Inferior parietal cortex (tissue), 1 donor: ENCODE measurements at regions not wholly inside any gene's neighbourhood (a gene's known extent, or its start where the extent isn't known, plus 50 kb on each side); places are given as distances from the start of the nearest gene placed in this dataset.

Experiments used
- DNase-seq: peaks from one replicate; pipeline ENCODE4 v3.0.0-alpha.2; 2016; ENCODE audit errors: extremely low spot score

DNA sequence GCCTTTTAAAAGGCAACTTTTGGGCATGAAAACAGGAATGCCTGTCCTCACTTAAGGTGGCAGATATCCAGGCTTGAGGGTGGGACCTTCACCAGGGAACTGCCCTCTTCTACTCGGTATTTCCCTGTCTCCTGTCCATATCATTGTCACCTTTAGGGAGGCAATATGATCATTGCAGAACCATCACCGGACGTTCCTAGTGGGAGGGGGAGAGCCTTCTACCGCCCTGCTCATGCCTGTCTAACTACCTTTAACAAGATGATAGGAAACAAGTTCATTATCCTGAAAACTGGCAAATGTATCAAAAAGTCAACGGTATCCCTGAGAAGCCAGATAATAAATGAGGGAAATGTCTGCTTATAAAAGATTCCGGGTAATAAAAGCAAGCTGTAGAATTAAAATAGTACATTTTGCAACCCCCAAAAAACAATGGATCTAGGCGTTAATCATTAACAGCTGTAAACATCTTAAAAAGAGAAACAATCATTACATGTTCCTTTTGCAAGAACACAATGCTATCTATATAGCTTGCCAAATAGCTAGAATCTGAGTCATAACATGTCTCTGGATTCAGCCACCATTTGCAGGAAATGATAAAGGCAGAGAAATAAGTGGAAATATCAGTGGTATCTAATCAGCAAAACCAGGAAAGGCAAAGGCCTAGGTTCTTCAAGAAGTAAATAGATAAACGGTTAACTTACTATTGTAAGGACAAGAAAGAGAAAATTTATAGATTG is 852.9 kb upstream of the ADGRL4 start:
- no peak for DNase-seq

DNA sequence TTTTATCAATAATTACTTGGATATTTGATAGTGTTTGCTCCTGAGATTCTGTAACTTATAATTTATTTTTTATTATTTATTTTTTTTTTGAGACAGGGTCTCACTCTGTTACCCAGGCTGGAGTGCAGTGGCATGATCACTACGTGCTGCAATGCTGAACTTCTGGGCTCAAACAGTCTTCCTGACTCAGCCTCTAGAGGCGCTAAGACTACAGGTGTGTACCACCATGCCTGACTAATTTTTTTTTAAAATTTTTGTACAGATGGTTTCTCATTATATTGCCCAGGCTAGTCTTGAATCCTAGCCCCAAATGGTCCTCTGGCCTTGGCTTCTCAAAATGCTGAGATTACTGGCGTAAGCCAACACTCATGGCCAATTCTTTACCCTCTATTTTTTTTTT is 845.5 kb upstream of the ADGRL4 start:
- no peak for DNase-seq

DNA sequence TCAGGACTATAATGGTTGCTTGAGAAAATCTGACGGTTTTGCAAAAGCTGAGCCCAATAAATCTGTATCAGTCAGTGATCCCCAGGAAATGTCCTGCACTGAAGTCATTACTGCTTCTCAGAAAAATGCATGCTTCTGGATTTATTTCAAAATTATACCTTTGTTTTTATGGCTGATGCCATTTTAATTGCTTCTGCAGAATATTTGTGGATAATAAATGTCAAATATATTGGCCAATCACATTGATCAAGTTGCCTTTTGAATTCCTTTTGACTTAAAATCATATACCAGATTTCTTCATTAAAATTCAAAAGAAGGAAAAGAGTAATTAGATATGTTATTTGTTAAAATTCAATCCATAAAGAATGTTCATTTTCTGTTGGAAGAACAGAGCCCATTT is 842.9 kb upstream of the ADGRL4 start:
- no peak for DNase-seq

DNA sequence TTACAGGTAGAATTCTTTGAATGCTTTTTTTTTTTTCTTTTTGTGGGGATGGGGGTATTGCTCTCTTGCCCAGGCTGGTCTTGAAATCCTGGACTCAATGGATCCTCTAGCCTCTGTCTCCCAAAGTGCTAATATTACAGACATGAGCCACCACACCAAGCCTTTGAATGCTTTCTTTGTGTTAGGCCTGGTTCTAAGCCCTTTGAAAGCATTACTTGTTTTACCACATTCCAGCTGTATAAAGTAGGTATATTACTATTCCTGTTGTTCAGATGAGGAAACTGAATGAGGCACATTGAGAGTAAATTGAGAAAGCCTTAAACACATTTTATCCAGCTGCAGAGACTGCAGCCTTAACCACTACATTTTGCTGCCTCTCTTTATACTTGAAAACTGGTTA is 841.8 kb upstream of the ADGRL4 start:
- no peak for DNase-seq

GRCh38 chr1:79847700-79848099 is 841.2 kb upstream of the ADGRL4 start:
- no peak for DNase-seq

DNA sequence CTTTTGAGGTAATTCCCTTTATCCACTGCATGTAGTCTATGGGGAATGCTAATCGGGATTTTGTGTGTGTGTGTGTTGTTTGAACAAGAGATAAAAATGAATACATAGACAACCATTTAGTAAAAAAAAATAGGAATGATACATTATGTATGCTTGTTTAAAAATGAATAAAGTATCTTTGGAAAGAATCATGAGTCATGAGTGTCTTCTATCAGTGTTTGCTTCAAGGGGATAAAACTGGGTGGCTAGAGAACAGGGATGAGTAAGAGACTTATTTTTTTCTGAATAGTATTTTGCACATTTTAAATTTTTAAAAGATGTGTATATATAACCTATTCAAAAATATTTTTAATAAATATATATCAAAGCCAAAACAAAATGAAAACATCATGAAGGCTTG is 839.4 kb upstream of the ADGRL4 start:
- no peak for DNase-seq

- DNase-seq = no peak
Observed at GRCh38 chr1:79842811-79843210, 836.3 kb upstream of the ADGRL4 start.

GRCh38 chr1:79839882-79840281 is 833.4 kb upstream of the ADGRL4 start:
- no peak for DNase-seq

DNA sequence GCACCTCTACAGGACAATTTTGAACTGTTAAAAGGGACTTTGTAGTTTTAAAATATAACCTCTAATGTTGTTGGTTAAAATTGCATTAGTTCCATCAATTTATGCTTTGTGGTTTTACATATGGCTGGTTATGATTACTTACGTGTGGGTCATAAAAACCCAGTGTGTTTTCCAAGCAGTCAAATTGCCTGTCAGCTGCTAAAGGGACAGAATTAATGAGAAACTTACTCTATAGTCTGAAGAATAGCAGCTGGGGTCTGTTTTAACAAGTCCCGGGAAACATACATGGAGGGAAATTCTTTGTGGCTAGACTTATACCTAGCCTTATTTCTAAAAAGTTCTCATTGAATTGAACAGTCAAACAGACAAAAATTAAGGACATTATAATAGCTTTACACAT is 820.9 kb upstream of the ADGRL4 start:
- DNase-seq = no peak

GRCh38 chr1:79825551-79825950 is 819.0 kb upstream of the ADGRL4 start:
- no peak for DNase-seq

GRCh38 chr1:79822053-79822452 is 815.5 kb upstream of the ADGRL4 start:
- DNase-seq = no peak

GRCh38 chr1:79819140-79819539 is 812.6 kb upstream of the ADGRL4 start:
- no peak for DNase-seq

GRCh38 chr1:79817031-79817560 is 810.6 kb upstream of the ADGRL4 start:
- DNase-seq = no peak

DNA sequence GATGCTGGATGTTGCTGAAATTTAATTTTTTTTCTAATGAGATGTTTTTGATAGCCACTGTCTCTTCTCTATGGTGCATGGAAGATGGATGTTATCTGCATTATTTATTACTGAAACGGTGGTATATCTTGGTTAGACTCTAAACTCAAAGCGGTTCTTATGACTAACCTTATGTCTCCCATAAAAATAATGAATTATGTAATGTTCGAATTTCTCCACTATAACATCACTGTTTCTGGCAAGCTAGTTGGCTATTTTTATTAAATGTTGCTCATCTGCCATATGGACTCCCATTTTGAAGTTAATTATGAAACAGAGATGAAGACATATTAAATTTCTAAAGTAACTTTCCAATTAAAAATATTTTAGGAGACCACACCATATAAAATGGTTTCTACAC is 808.6 kb upstream of the ADGRL4 start:
- peak; percentile 48 for DNase-seq

DNA sequence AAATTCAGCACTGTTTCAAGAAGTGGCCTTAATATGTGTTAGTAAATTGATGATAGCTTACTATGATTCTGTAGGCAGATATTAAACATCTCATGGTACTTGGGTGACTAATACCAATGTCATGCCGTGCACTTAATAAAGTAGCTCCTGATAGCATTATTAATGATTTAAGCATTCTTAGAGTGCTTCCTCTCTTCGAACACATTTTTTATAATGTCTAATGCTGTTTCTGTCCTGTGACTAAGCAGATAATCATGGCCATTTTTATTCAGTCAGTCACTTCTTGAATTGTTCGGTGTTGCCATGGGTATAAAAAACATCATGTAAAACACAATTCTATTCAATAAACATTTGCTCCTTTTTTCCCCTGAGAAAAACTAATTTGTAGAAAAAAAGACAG is 804.6 kb upstream of the ADGRL4 start:
- no peak for DNase-seq

GRCh38 chr1:79808816-79809475 is 802.4 kb upstream of the ADGRL4 start:
- DNase-seq = no peak

DNA sequence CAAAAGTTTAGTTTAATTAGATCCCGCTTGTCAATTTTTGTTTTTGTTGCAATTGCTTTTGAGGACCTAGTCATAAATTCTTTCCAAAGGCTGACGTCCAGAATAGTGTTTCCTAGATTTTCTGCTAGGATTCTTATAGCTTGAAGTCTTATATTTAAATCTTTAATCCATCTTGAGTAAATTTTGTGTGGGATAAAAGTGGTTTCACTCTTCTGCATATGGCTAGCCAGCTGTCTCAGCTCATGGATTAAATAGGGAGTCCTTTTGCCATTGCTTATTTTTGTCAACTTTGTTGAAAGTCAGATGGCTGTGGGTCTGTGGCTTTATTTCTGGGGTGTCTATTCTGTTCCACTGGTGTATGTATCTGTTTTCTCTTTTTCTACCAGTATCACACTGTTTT is 801.3 kb upstream of the ADGRL4 start:
- peak; percentile 45 for DNase-seq

- no peak for DNase-seq
Observed at GRCh38 chr1:79797487-79797886, 791.0 kb upstream of the ADGRL4 start.

DNA sequence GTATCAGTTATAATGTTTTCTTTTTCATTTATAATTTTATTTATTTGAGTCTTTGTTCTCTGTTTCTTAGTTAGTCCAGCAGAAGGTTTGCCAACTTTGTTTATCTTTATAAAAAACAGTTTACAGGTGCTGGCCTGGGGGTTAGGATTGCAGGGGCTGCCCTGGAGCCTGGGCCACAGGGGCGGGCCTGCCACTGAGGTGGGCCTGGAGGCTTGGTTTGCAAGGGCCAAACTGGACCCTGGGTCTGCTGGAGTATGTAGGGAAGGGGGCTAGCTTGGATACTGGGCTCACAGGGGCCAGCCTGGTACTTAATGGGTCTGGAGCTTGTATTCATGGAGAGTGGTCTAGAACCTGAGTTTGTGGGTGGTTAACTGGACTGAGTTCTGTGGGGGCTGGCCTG is 789.9 kb upstream of the ADGRL4 start:
- no peak for DNase-seq

GRCh38 chr1:79792219-79792930 is 785.8 kb upstream of the ADGRL4 start:
- DNase-seq = no peak

DNA sequence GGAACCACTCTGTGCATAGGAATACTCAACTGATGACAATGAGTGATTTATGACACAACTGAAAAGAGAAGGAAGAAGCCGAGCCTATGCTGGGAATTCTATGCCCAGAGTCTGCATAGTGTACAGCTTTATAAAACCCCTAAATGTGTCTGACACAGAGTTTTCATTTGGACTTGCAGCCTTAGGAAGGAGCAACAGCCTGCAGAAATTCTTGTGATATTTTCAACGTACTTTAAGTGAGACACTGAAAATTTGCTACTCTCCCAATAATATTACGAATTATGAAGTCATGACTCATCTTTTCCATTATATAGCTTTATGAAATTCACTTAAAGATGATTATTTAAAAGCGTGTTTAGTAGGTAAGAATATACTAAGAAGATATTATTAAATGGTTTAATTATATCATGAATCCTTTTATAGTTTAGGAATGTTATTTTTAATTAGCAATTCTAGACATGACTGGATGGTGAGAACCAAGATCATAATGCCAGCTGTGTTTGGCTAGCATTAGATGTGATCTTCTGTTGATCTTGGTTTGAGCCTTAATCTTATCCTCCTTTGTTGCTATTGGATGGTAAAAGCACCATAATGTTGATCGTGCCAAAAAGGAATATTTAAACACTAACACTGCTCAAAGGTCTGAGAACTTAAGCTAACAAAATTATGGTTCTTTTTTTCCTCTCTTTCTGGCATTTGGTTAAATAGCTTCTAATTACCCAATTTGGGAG is 785.1 kb upstream of the ADGRL4 start:
- no peak for DNase-seq

- DNase-seq = no peak
Observed at GRCh38 chr1:79790950-79791349, 784.4 kb upstream of the ADGRL4 start.
